Omental fat pad (tissue), 3 donors: ENCODE measurements at regions not wholly inside any gene's neighbourhood (a gene's known extent, or its start where the extent isn't known, plus 50 kb on each side); places are given as distances from the start of the nearest gene placed in this dataset.

Experiments
- ATAC-seq: fragments of 150-250 bp; one replicate; pipeline ENCODE4 v1.9.1; 2016; ENCODE audit warnings: mild to moderate bottlenecking, moderate library complexity; ENCODE audit not compliant: low FRiP score
- DNase-seq: peaks from one replicate; pipeline ENCODE4 v3.0.0-alpha.2; 2019; ENCODE audit warnings: low spot score
- TF ChIP-seq, protein P1 (sequence below), 3 donors: fragments of 450-650 bp; IDR thresholded peaks; one replicate each; pipeline ENCODE4 v1.5.1; 2016 to 2017; ENCODE audit warnings: antibody characterized with exemption in 3 of 3, mild to moderate bottlenecking in 3 of 3, moderate library complexity in 2 of 3

DNA sequence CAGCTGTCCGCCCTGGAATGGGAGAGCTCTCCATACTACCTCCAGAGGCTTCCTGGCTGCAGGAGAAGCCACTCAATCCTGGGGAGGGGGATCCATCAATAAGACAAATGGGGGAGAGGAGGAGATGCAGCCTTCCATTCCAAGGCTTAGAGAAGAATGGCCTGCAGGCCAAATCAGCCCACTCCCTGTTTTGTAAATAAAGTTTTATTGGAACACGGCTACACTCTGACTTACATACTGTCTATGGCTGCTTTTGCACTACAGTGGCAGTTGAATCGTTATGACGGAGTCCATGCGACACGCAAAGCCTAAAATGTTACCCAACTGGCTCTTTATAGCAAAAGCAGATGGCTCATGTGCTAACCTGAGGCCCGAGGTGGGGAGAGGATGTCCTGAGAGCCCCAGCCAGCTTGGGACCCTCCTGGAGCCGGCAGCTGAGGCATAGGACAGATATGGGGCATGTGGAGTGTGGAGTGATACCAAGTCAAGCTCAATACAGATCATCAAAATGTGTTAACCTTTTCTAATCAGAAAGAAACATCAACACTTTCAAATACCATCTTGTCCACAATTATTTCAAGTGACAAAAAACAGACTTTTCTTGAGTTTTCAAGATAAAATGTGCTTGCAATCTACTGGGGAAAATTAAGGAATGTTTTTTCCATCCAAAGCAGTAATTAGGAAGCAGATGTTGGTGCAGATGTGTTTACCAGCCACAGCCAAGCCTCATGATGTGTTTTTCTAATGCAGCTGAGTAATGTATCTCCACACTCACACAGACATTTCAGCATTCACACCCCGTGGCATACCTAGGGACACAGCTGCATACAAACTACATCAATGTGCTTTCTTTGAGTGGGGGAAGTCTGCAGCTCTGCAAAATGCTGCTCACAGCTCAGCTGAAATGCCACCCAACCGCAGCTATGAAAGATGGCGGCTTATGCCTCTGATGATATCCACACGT is 181.6 kb downstream of the SHANK2 start:
- no peak for DNase-seq
- TF ChIP-seq, protein P1, sequence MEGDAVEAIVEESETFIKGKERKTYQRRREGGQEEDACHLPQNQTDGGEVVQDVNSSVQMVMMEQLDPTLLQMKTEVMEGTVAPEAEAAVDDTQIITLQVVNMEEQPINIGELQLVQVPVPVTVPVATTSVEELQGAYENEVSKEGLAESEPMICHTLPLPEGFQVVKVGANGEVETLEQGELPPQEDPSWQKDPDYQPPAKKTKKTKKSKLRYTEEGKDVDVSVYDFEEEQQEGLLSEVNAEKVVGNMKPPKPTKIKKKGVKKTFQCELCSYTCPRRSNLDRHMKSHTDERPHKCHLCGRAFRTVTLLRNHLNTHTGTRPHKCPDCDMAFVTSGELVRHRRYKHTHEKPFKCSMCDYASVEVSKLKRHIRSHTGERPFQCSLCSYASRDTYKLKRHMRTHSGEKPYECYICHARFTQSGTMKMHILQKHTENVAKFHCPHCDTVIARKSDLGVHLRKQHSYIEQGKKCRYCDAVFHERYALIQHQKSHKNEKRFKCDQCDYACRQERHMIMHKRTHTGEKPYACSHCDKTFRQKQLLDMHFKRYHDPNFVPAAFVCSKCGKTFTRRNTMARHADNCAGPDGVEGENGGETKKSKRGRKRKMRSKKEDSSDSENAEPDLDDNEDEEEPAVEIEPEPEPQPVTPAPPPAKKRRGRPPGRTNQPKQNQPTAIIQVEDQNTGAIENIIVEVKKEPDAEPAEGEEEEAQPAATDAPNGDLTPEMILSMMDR (IDR thresholded peaks at IDR 0.05) = no peak
- no peak for ATAC-seq

DNA sequence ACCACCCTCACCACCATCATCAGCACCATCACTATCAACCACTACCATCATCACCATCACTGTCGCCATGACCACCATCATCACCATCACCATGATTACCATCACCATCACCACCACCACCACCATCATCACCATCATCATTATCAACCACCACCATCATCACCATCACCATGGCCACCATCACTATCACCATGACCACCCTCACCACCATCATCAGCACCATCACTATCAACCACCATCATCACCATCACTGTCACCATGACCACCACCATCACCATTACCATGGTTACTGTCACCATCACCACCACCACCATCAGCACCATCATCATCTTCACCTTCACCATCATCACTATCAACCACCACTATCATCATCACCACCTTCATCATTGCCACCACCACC is 183.4 kb downstream of the SHANK2 start:
- TF ChIP-seq, protein P1 (IDR thresholded peaks at IDR 0.05) = no peak
- no peak for ATAC-seq
- DNase-seq = no peak

DNA sequence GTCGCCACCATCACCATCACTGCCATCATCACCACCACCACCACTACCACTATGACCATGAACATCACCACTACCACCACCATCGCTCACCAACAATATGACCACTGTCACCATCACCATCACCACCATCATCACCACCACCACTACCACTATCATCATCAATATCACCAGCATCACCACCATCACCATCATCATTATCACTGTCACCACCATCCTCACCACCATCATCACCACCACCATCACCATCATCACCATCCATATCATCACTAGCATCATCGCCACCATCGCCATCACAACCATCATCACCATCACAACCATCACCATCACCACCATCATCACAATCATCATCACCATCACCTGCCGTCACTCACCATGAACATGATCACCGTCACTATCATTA is 184.6 kb downstream of the SHANK2 start:
- TF ChIP-seq, protein P1 (IDR thresholded peaks at IDR 0.05) = no peak
- DNase-seq (no peak), ATAC-seq (no peak)

DNA sequence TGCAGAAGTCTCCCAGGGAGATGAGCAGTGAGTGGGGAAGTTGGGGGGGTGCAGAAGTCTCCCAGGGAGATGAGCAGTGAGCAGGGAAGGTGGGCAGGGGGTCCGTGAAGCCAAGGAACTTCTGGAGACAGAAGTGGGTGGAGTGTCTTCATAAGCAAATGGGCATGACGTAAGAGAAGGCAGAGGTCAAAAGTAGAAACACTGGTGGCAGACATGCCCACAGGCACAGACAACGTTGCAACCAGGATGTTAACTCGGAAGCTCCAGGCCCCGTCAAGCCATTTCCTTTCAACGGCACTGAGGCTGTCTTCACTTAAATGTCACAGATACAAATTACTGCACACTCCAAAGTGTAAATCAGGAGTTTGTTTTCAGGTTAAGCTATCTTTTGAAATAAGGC is 186.1 kb downstream of the SHANK2 start:
- no peak for DNase-seq
- TF ChIP-seq, protein P1 (IDR thresholded peaks at IDR 0.05) = no peak

DNA sequence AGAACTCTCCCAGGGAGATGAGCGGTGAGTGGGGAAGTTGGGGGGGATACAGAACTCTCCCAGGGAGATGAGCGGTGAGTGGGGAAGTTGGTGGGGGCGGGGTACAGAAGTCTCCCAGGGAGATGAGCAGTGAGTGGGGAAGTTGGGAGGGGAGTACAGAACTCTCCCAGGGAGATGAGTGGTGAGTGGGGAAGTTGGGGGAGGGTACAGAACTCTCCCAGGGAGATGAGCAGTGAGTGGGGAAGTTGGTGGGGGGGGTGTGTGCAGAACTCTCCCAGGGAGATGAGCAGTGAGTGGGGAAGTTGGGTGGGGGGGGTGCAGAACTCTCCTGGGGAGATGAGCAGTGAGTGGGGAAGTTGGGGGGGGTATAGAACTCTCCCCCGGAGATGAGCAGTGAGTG is 186.5 kb downstream of the SHANK2 start:
- DNase-seq (no peak), ATAC-seq (no peak)
- TF ChIP-seq, protein P1 (IDR thresholded peaks at IDR 0.05) = no peak

More for the DNA sequence above, 186.1 kb downstream of the SHANK2 start:
- no peak for ATAC-seq

DNA sequence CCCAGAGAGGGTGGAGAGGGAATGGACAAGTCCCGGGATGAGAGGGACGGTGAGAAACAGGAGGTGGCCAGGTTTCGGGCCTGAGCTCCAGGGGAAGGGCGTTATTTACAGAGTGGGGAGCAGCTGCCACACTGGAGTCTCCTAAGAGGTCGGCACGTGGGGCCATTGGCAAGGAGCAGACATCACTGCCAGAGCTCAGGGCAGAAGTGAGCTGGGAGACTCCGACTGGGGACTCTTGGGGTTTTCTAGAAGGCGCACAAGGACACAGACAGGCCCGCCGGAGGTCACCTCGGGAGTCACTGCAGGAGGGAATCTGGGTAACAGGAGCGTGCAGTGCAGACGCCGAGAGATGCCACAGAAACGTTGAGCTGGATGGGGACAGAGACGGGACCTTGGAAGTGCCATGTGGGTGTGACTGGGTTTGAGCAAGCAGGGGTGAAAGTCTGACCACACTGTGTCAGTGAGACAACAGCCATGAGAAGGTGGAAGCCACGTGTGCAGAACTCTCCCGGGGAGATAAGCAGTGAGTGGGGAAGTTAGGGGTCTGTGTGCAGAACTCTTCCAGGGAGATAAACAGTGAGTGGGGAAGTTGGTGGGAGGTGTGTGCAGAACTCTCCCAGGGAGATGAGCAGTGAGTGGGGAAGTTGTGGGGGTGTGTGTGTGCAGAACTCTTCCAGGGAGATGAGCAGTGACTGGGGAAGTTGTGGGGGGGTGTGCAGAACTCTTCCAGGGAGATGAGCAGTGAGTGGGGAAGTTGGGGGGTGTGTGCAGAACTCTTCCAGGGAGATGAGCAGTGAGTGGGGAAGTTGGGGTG is 187.5 kb downstream of the SHANK2 start:
- ATAC-seq (no peak), DNase-seq (no peak)
- TF ChIP-seq, protein P1 (IDR thresholded peaks at IDR 0.05) = no peak
